ENCODE measurements at regions not wholly inside any gene's neighbourhood (a gene's known extent, or its start where the extent isn't known, plus 50 kb on each side); places are given as distances from the start of the nearest gene placed in this dataset.
"Not testable (repeated sequence)": the region's sequence is repeated elsewhere in the genome, so short reads cannot be mapped to it uniquely, and the experiment has no call there.

- DNase-seq (ENCODE audit: low spot score): no peak
Measured at GRCh38 chr3:157857440-157857839, 248.8 kb downstream of the SHOX2 start.

DNA sequence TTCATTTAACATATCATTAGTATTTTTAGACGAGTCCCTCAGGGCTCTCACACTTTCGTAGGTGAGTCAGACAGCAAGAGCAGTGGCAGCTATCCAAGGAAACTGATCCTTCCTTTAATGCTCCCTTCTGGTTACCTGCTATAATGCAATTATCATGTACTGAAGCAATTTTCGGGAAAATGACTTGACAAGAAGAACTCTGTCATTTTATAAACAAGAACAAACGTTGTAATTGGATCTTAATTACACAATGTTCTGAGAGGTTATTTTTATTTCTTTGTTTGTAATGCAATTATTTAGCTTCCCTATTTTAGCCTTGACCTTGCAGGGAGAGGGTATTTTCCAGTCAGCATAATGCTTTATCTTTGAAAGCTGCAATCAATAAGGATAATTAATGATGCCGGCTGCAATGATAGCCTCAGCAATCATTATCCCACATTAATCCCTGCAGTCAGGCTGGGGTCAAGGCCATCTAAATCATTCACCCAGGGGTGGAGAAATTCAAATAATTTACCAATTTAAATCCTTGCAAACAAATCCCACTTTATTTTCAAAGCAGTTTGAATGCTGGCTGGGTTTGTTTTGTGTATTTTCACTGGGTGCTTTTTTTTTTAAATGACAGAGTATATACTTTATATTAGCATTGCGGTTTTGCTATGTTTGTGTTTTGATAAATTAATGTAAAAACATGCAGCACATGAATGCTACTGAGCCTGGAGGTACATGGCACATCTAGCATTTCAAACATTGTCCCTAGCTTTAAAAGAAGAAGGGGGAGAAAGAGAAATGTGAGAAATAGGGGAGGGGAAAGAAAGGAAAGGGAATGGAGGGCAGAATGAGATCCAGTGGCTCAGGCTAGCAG lies 249.9 kb downstream of the SHOX2 start:
- DNase-seq (ENCODE audit: low spot score): no peak

- not testable (repeated sequence) for DNase-seq (ENCODE audit: low spot score)
Measured at GRCh38 chr3:157845839-157846238, 260.4 kb downstream of the SHOX2 start.

DNA sequence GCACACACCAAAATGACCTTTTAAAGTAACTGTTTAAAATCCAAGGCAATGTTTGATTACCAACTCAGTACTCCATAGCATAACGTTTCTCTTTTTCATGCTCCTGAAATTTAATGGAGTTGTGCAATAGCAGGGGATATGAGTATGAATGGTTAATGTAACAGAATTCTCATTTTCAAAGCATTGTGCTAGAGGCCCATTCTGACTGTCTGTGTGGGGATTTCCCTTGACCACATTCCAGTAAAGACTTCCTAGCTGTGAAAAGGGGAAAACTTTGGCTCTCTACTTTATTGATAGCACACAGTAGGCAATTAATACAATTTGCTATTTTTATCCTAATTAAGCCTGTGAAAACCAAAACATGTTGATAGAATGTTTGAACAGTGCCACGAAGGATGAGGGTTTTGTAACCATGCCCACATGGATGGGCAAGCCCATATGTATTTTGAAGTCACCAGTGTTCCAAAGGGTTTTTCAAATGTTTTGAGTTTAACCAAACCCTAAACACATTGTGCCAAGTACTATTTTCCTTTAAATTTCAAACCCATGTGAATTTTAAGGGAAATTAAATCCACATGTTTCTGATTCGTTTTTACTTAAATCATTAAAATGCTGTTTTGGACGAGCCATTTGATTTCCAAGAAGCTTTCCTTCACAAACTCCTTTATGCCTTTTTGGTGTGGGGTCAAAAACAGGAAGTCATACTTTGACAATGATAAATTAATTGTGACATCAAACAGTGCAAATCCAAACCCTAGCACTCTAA lies 261.2 kb downstream of the SHOX2 start:
- DNase-seq (ENCODE audit: low spot score): no peak

DNA sequence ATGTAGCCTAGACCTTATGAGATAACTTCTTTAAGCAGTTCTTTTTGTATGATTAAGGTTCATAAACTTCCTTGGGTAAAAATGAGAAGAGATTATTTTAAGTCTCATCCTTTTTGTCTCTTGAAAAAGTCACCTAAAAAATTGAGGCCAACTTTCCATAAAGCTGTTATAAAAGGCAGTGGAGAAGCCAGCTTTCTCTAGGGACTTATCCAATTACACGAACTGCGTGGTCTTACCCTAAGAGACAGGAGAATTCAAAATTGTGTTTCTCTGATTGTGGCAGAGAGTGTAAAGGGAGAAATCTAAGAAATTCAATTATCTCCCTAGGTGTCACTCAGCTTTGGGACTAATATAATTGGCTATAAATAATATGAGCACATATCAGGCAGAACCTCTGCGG lies 262.0 kb downstream of the SHOX2 start:
- no peak for DNase-seq (ENCODE audit: low spot score)

DNA sequence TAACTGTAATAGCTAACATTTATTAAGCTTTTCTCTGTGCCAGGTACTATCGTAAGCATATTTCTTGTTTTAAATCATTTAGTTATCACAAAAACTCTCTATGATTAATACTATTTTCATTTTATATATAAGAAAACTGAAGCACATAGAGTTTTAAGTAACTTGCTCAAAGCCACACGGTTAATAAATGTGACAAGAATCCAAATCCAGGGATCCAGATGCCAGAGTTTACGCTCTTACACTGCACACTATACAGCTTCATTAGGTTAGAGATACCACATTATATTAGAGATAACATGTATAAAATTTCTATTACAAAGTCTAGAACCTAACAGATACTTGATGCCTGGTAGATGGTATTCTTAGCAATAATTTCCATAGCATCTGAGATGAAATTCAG lies 265.2 kb downstream of the SHOX2 start:
- DNase-seq (ENCODE audit: low spot score): no peak

GRCh38 chr3:157840564-157840963 lies 265.7 kb downstream of the SHOX2 start:
- no peak for DNase-seq (ENCODE audit: low spot score)

DNA sequence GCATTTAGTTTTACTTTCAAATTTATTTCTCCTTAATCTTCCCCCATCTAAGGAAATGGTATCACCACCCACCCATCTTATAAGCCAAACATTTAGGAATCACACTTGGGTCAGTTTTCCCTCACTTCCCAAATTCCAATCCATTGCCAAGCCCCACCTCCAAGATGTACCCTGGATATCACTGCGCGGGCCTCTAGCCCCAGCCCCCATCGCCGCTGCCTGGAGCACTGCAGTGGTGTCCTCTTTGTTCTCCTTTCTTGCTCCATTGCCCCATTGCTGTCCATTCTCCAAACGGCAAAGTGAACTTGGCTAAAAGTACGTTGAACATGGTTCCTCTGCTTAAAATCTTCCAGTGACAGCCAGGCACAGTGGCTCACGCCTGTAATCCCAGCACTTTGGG lies 267.8 kb downstream of the SHOX2 start:
- no peak for DNase-seq (ENCODE audit: low spot score)

DNA sequence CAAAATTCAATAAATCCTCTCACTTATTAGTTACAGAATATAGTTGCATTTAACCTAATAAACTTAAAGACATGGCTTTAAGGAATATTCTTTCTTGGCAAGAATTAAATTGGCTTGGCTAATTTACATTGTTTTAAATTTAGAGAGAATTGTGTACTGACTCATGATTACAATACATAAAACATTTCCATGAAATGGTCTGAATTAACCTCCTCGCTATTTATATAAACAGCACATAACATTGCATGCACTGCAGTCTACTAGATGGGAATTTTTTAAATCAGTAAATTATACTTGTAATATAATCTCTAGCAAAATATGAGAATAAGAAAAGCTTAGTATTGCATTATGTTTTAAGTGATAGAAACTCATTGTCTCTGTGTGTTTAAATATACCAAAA lies 268.9 kb downstream of the SHOX2 start:
- DNase-seq (ENCODE audit: low spot score): no peak

GRCh38 chr3:157836022-157836421 lies 270.2 kb downstream of the SHOX2 start:
- DNase-seq (ENCODE audit: low spot score): no peak

GRCh38 chr3:157832588-157832987 lies 273.6 kb downstream of the SHOX2 start:
- DNase-seq (ENCODE audit: low spot score): no peak

DNA sequence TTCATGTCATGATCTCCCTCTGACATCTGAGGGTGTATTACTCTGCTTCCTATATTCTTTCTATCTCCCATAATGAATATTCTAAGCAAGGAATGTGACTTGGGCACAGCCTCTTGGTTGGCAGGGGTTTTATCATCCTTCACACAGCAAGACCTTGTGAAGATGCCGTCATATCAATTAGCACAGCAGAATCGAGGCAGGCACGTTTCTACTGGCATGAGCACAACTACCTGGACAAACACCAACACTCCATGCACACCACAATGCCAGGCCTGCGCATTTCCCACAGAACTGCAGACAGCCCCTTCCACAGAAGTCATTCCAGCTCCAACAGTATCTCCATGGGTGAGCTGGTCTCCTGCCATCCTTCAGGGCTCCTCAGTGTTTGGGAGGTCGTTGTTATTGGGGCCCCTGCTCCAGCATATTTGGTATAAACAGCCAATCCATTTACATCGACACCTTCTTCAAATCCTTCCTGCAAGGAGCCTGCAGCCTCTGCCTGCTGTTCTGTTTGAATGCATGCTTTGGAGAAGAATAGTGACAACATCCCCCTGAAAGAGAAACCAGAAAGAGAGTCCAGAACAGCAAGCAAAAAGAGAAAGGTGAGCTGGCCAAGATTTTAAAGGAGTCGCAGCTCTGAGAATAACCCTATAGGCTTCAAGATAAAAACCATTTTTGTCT lies 275.5 kb downstream of the SHOX2 start:
- DNase-seq (ENCODE audit: low spot score): no peak

DNA sequence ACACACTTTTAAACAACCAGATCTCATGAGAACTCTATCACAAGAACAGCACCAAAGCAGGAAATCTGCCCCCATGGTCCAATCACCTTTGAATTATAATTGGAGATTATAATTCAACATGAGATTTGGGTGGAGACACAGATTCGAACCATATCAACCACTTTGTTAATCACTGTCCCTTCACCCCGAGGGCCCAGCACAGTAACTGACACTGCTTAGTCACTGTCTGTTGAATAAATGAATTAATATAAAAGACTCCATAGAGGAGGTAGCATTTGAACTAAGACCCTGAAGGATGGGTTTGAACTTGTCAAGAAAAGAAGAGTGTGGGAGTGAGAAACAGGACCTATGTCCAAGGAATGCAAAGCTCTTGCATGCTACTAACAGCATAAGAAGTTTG lies 276.4 kb downstream of the SHOX2 start:
- DNase-seq (ENCODE audit: low spot score): no peak

DNA sequence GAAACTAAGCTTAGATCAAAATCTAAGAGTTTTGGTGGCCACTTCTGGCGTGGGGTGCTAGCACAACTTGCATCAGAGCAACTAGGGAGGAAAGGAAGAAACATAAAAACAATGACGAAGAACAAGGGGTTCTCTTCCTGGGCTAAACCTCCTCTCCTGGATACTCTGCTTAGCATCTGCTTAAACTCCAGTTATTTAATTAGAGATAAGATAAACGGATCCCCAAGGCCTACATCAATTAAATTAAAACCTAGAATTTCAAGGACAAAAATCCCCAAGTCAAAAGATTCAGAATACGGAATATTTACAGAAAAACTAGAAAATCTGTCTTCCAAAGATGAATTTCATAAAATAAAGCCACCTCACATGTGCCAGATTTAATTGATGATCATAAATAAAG lies 281.9 kb downstream of the SHOX2 start:
- no peak for DNase-seq (ENCODE audit: low spot score)

- DNase-seq (ENCODE audit: low spot score): no peak
Measured at GRCh38 chr3:157823050-157823449, 283.2 kb downstream of the SHOX2 start.

- DNase-seq (ENCODE audit: low spot score): no peak
Measured at GRCh38 chr3:157820157-157820517, 286.1 kb downstream of the SHOX2 start.

GRCh38 chr3:157819270-157820156 lies 286.7 kb downstream of the SHOX2 start:
- DNase-seq (ENCODE audit: low spot score): no peak

DNA sequence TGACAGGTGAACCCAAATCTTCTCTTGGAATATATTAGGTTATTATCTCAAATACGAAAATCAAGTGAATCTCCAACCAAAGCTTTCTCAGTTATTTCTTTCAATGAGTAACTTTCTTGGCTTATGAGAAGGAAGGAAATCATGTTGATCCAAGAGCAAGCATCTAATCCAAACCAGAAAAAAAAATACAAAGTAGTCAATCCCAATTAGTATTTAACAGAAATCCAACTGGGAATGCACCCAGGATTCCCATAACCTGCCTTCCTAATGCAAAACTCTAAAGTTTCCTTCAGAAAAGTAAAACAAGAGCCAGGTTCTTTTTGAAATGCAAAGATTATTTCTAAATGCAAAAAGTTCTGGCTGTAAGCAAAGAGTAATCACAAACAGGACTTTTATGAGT lies 289.3 kb downstream of the SHOX2 start:
- no peak for DNase-seq (ENCODE audit: low spot score)

DNA sequence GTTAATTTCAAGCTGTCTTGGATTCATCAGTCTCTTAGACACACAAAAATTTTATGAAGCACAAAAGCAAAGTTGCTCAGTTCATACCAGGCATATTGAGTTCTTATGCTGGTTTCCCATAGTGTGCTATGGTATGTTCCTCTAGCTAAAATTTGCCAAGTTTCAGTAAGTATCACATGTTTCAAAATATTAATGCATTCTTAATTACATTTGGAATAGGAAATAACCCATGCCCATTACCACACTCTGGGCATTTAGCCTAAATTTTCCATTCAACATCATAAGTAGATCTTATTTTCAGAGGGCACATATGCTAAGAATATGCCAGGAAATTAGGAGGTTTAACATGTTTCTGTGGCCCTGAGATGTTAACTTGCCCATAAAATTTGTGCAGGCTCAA lies 289.9 kb downstream of the SHOX2 start:
- DNase-seq (ENCODE audit: low spot score): no peak

GRCh38 chr3:157815739-157816138 lies 290.5 kb downstream of the SHOX2 start:
- DNase-seq (ENCODE audit: low spot score): no peak

GRCh38 chr3:157810924-157811718 lies 295.1 kb downstream of the SHOX2 start:
- no peak for DNase-seq (ENCODE audit: low spot score)
